ENCODE measurements at regions not wholly inside any gene's neighbourhood (a gene's known extent, or its start where the extent isn't known, plus 50 kb on each side); places are given as distances from the start of the nearest gene placed in this dataset.

- Histone ChIP-seq H3K4me3 (no peak overlapping the region), H3K4me1 (no peaks in the 10 kb centered on the region), H3K27ac (no peak overlapping the region), H3K9me3 (no peaks in the 10 kb centered on the region), H3K36me3 (no peaks in the 10 kb centered on the region), H3K27me3 (no peaks in the 10 kb centered on the region)
- no peak for ATAC-seq
- TF ChIP-seq POLR2A (IDR thresholded peaks at IDR 0.05), result no peak
- TF ChIP-seq POLR2AphosphoS5 (IDR thresholded peaks at IDR 0.05), result no peak
- TF ChIP-seq EP300 (IDR thresholded peaks at IDR 0.05), result no peak
- no peak for TF ChIP-seq CTCF (IDR thresholded peaks at IDR 0.05)
Measured at GRCh38 chr4:104878936-104879335, 267.7 kb upstream of the TET2 start.

GRCh38 chr4:104879367-104879766 lies 267.3 kb upstream of the TET2 start:
- WGBS, 2 donors (ENCODE audit: low coverage in 1 of 2), result 44 to 56% methylated on average over 4 of the region's 4 CpGs
- H3K27me3 ChIP-seq, result no peaks in the 10 kb centered on the region
- no peak for TF ChIP-seq POLR2A (IDR thresholded peaks at IDR 0.05)
- no peak for TF ChIP-seq POLR2AphosphoS5 (IDR thresholded peaks at IDR 0.05)
- no peak for TF ChIP-seq EP300 (IDR thresholded peaks at IDR 0.05)
- TF ChIP-seq CTCF (IDR thresholded peaks at IDR 0.05), result no peak
- H3K36me3 ChIP-seq, result no peaks in the 10 kb centered on the region
- no peaks in the 10 kb centered on the region for H3K4me1 ChIP-seq
- no peaks in the 10 kb centered on the region for H3K9me3 ChIP-seq
- H3K27ac ChIP-seq, result no peak overlapping the region
- H3K4me3 ChIP-seq, result no peak overlapping the region
- no peak for ATAC-seq

- H3K27ac ChIP-seq, result no peak overlapping the region
- no peak overlapping the region for H3K4me3 ChIP-seq
- no peaks in the 10 kb centered on the region for H3K27me3 ChIP-seq
- no peaks in the 10 kb centered on the region for H3K4me1 ChIP-seq
- H3K36me3 ChIP-seq, result no peaks in the 10 kb centered on the region
- H3K9me3 ChIP-seq, result no peaks in the 10 kb centered on the region
- 82% methylated on average over 2 of the region's 2 CpGs; no CpG with 5 or more reads in 1 of the 2 donors for WGBS, 2 donors (ENCODE audit: low coverage in 1 of 2)
- TF ChIP-seq CTCF (IDR thresholded peaks at IDR 0.05) (no peak), POLR2A (IDR thresholded peaks at IDR 0.05) (no peak), EP300 (IDR thresholded peaks at IDR 0.05) (no peak), POLR2AphosphoS5 (IDR thresholded peaks at IDR 0.05) (no peak)
- no peak for ATAC-seq
Measured at GRCh38 chr4:104879854-104880253, 266.8 kb upstream of the TET2 start.

- Histone ChIP-seq H3K9me3 (no peaks in the 10 kb centered on the region), H3K27me3 (no peaks in the 10 kb centered on the region), H3K4me1 (no peaks in the 10 kb centered on the region), H3K27ac (no peak overlapping the region), H3K36me3 (no peaks in the 10 kb centered on the region), H3K4me3 (no peak overlapping the region)
- WGBS, 2 donors (ENCODE audit: low coverage in 1 of 2), result 80% methylated on average over 1 of the region's 1 CpG
- TF ChIP-seq POLR2AphosphoS5 (IDR thresholded peaks at IDR 0.05), result no peak
- TF ChIP-seq EP300 (IDR thresholded peaks at IDR 0.05), result no peak
- no peak for TF ChIP-seq POLR2A (IDR thresholded peaks at IDR 0.05)
- TF ChIP-seq CTCF (IDR thresholded peaks at IDR 0.05), result no peak
- ATAC-seq, result no peak
Measured at GRCh38 chr4:104881136-104881886, 265.4 kb upstream of the TET2 start.

- Histone ChIP-seq H3K4me3 (no peak overlapping the region), H3K4me1 (no peaks in the 10 kb centered on the region), H3K36me3 (no peaks in the 10 kb centered on the region), H3K9me3 (no peaks in the 10 kb centered on the region), H3K27me3 (no peaks in the 10 kb centered on the region), H3K27ac (no peak overlapping the region)
- TF ChIP-seq POLR2AphosphoS5 (IDR thresholded peaks at IDR 0.05), result no peak
- no peak for TF ChIP-seq POLR2A (IDR thresholded peaks at IDR 0.05)
- TF ChIP-seq EP300 (IDR thresholded peaks at IDR 0.05), result no peak
- no peak for TF ChIP-seq CTCF (IDR thresholded peaks at IDR 0.05)
- ATAC-seq, result no peak
- 57 to 62% methylated on average over 2 of the region's 2 CpGs for WGBS, 2 donors (ENCODE audit: low coverage in 1 of 2)
Measured at GRCh38 chr4:104890598-104891275, 255.9 kb upstream of the TET2 start.
